ENCODE measurements at regions not wholly inside any gene's neighbourhood (a gene's known extent, or its start where the extent isn't known, plus 50 kb on each side); places are given as distances from the start of the nearest gene placed in this dataset.

GRCh38 chr1:94621802-94622201 lies 80.2 kb upstream of the F3 start:
- no peaks in the 10 kb centered on the region for H3K27me3 Mint-ChIP-seq (ENCODE audit: low read depth)
- H3K9me3 Mint-ChIP-seq, result no peaks in the 10 kb centered on the region
- no peaks in the 10 kb centered on the region for H3K36me3 Mint-ChIP-seq (ENCODE audit: low read depth)
- no peaks in the 10 kb centered on the region for H3K4me1 Mint-ChIP-seq (ENCODE audit: low read depth)
- H3K4me3 Mint-ChIP-seq, result no peak overlapping the region
- H3K27ac Mint-ChIP-seq, result no peak overlapping the region

- Mint-ChIP-seq H3K27me3 (ENCODE audit: low read depth) (no peaks in the 10 kb centered on the region), H3K27ac (no peak overlapping the region), H3K4me1 (ENCODE audit: low read depth) (no peaks in the 10 kb centered on the region), H3K9me3 (no peaks in the 10 kb centered on the region), H3K4me3 (no peak overlapping the region), H3K36me3 (ENCODE audit: low read depth) (no peaks in the 10 kb centered on the region)
These were observed 79.8 kb upstream of the F3 start for GRCh38 chr1:94621395-94621794.

- no peaks in the 10 kb centered on the region for H3K36me3 Mint-ChIP-seq (ENCODE audit: low read depth)
These were observed 78.9 kb upstream of the F3 start for GRCh38 chr1:94620345-94621031.

GRCh38 chr1:94619731-94620130 lies 78.2 kb upstream of the F3 start:
- H3K4me3 Mint-ChIP-seq, result no peak overlapping the region
- no peak overlapping the region for H3K27ac Mint-ChIP-seq

More at GRCh38 chr1:94620345-94621031, 78.9 kb upstream of the F3 start:
- H3K27ac Mint-ChIP-seq, result no peak overlapping the region
- no peaks in the 10 kb centered on the region for H3K9me3 Mint-ChIP-seq
- H3K27me3 Mint-ChIP-seq (ENCODE audit: low read depth), result peaks cover 4% of the 10 kb centered on the region
- H3K4me3 Mint-ChIP-seq, result no peak overlapping the region
- no peaks in the 10 kb centered on the region for H3K4me1 Mint-ChIP-seq (ENCODE audit: low read depth)

GRCh38 chr1:94617957-94618739 lies 76.6 kb upstream of the F3 start:
- H3K4me3 Mint-ChIP-seq, result no peak overlapping the region
- H3K27ac Mint-ChIP-seq, result no peak overlapping the region
- H3K9me3 Mint-ChIP-seq, result no peaks in the 10 kb centered on the region
- peaks cover 8% of the 10 kb centered on the region for H3K4me1 Mint-ChIP-seq (ENCODE audit: low read depth)
- peaks cover 4% of the 10 kb centered on the region for H3K27me3 Mint-ChIP-seq (ENCODE audit: low read depth)
- H3K36me3 Mint-ChIP-seq (ENCODE audit: low read depth), result no peaks in the 10 kb centered on the region

More at GRCh38 chr1:94619731-94620130, 78.2 kb upstream of the F3 start:
- peaks cover 5% of the 10 kb centered on the region for H3K4me1 Mint-ChIP-seq (ENCODE audit: low read depth)
- peaks cover 4% of the 10 kb centered on the region for H3K27me3 Mint-ChIP-seq (ENCODE audit: low read depth)
- H3K9me3 Mint-ChIP-seq, result no peaks in the 10 kb centered on the region
- H3K36me3 Mint-ChIP-seq (ENCODE audit: low read depth), result no peaks in the 10 kb centered on the region

GRCh38 chr1:94617134-94617805 lies 75.7 kb upstream of the F3 start:
- Mint-ChIP-seq H3K27ac (no peak overlapping the region), H3K9me3 (no peaks in the 10 kb centered on the region), H3K4me3 (no peak overlapping the region), H3K27me3 (ENCODE audit: low read depth) (peaks cover 4% of the 10 kb centered on the region), H3K4me1 (ENCODE audit: low read depth) (peaks cover 12% of the 10 kb centered on the region), H3K36me3 (ENCODE audit: low read depth) (no peaks in the 10 kb centered on the region)

- peaks cover 4% of the 10 kb centered on the region for H3K27me3 Mint-ChIP-seq (ENCODE audit: low read depth)
- no peak overlapping the region for H3K4me3 Mint-ChIP-seq
- H3K27ac Mint-ChIP-seq, result no peak overlapping the region
- no peaks in the 10 kb centered on the region for H3K36me3 Mint-ChIP-seq (ENCODE audit: low read depth)
- H3K4me1 Mint-ChIP-seq (ENCODE audit: low read depth), result peaks cover 12% of the 10 kb centered on the region
- H3K9me3 Mint-ChIP-seq, result no peaks in the 10 kb centered on the region
These were observed 74.9 kb upstream of the F3 start for GRCh38 chr1:94616506-94616905.

GRCh38 chr1:94614996-94615395 lies 73.4 kb upstream of the F3 start:
- Mint-ChIP-seq H3K36me3 (ENCODE audit: low read depth) (no peaks in the 10 kb centered on the region), H3K27ac (no peak overlapping the region), H3K9me3 (no peaks in the 10 kb centered on the region), H3K27me3 (ENCODE audit: low read depth) (peaks cover 4% of the 10 kb centered on the region), H3K4me3 (no peak overlapping the region), H3K4me1 (ENCODE audit: low read depth) (peaks cover 12% of the 10 kb centered on the region)

- Mint-ChIP-seq H3K27ac (no peak overlapping the region), H3K27me3 (ENCODE audit: low read depth) (peaks cover 4% of the 10 kb centered on the region), H3K36me3 (ENCODE audit: low read depth) (no peaks in the 10 kb centered on the region), H3K4me3 (no peak overlapping the region), H3K4me1 (ENCODE audit: low read depth) (peaks cover 12% of the 10 kb centered on the region), H3K9me3 (no peaks in the 10 kb centered on the region)
These were observed 72.7 kb upstream of the F3 start for GRCh38 chr1:94614168-94614815.

GRCh38 chr1:94612525-94613204 lies 71.1 kb upstream of the F3 start:
- H3K27ac Mint-ChIP-seq, result no peak overlapping the region
- no peaks in the 10 kb centered on the region for H3K36me3 Mint-ChIP-seq (ENCODE audit: low read depth)
- H3K9me3 Mint-ChIP-seq, result no peaks in the 10 kb centered on the region
- no peak overlapping the region for H3K4me3 Mint-ChIP-seq
- H3K4me1 Mint-ChIP-seq (ENCODE audit: low read depth), result peaks cover 12% of the 10 kb centered on the region
- peaks cover 4% of the 10 kb centered on the region for H3K27me3 Mint-ChIP-seq (ENCODE audit: low read depth)

GRCh38 chr1:94611681-94612475 lies 70.3 kb upstream of the F3 start:
- H3K4me3 Mint-ChIP-seq, result no peak overlapping the region
- no peak overlapping the region for H3K27ac Mint-ChIP-seq
- no peaks in the 10 kb centered on the region for H3K9me3 Mint-ChIP-seq
- H3K36me3 Mint-ChIP-seq (ENCODE audit: low read depth), result no peaks in the 10 kb centered on the region
- peaks cover 12% of the 10 kb centered on the region for H3K4me1 Mint-ChIP-seq (ENCODE audit: low read depth)
- H3K27me3 Mint-ChIP-seq (ENCODE audit: low read depth), result peaks cover 4% of the 10 kb centered on the region

GRCh38 chr1:94609619-94610018 lies 68.1 kb upstream of the F3 start:
- H3K4me3 Mint-ChIP-seq, result no peak overlapping the region
- H3K36me3 Mint-ChIP-seq (ENCODE audit: low read depth), result no peaks in the 10 kb centered on the region
- peaks cover 8% of the 10 kb centered on the region for H3K27me3 Mint-ChIP-seq (ENCODE audit: low read depth)
- no peak overlapping the region for H3K27ac Mint-ChIP-seq
- H3K9me3 Mint-ChIP-seq, result no peaks in the 10 kb centered on the region
- H3K4me1 Mint-ChIP-seq (ENCODE audit: low read depth), result peaks cover 7% of the 10 kb centered on the region

- peaks cover 9% of the 10 kb centered on the region for H3K27me3 Mint-ChIP-seq (ENCODE audit: low read depth)
These were observed 67.4 kb upstream of the F3 start for GRCh38 chr1:94608852-94609530.

More at GRCh38 chr1:94608852-94609530, 67.4 kb upstream of the F3 start:
- Mint-ChIP-seq H3K4me3 (no peak overlapping the region), H3K27ac (no peak overlapping the region), H3K4me1 (ENCODE audit: low read depth) (peaks cover 4% of the 10 kb centered on the region), H3K36me3 (ENCODE audit: low read depth) (no peaks in the 10 kb centered on the region), H3K9me3 (no peaks in the 10 kb centered on the region)

Data from T-helper 1 cell treated with Interleukin-12 subunit alpha and Interleukin-12 subunit beta and Interleukin-4 antibody, amounts not matched to agents 30 μg/mL and 1 μg/mL, for 36 hours (primary cell).